ENCODE measurements at regions not wholly inside any gene's neighbourhood (a gene's known extent, or its start where the extent isn't known, plus 50 kb on each side); places are given as distances from the start of the nearest gene placed in this dataset.

DNA sequence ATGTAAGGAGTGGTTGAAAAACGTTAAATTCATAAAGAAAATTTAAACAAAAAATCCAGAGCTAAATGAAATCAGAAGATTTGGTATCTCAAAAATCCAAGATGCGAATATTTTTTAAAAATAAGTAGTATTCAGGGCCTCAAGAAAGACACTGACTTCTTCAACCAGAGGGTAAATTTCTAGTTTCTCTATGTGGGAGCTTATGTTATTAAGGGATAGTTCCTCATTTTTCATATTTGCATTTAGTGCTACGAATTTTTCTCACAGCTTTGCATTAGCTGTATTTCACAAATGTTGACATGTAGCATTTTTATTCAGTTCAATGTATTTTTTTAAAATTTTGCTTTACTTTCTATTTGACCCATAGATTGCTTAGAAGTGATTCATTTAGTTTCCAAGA lies 454.7 kb downstream of the CBLN2 start:
- no peak overlapping the region for H3K9ac ChIP-seq
- no peaks in the 10 kb centered on the region for H4K20me1 ChIP-seq (ENCODE audit: low read depth)
- no peak overlapping the region for H3K4me2 ChIP-seq
- no peak overlapping the region for H2AFZ ChIP-seq (replicated peaks)
- no peaks in the 10 kb centered on the region for H3K79me2 ChIP-seq (ENCODE audit: low read depth)
- H3K27ac ChIP-seq: no peak overlapping the region
- Mint-ChIP-seq H3K36me3 (no peaks in the 10 kb centered on the region), H3K4me3 (no peak overlapping the region), H3K27me3 (ENCODE audit: insufficient read depth, low read depth) (peaks cover 2% of the 10 kb centered on the region), H3K27ac (no peak overlapping the region), H3K4me1 (no peaks in the 10 kb centered on the region), H3K9me3 (no peaks in the 10 kb centered on the region)
- no peaks in the 10 kb centered on the region for H3K36me3 ChIP-seq
- H3F3A ChIP-seq (ENCODE audit: low read depth): no peaks in the 10 kb centered on the region
- no peak for TF ChIP-seq EZH2phosphoT487 (IDR thresholded peaks at IDR 0.05)
- TF ChIP-seq, protein P1, sequence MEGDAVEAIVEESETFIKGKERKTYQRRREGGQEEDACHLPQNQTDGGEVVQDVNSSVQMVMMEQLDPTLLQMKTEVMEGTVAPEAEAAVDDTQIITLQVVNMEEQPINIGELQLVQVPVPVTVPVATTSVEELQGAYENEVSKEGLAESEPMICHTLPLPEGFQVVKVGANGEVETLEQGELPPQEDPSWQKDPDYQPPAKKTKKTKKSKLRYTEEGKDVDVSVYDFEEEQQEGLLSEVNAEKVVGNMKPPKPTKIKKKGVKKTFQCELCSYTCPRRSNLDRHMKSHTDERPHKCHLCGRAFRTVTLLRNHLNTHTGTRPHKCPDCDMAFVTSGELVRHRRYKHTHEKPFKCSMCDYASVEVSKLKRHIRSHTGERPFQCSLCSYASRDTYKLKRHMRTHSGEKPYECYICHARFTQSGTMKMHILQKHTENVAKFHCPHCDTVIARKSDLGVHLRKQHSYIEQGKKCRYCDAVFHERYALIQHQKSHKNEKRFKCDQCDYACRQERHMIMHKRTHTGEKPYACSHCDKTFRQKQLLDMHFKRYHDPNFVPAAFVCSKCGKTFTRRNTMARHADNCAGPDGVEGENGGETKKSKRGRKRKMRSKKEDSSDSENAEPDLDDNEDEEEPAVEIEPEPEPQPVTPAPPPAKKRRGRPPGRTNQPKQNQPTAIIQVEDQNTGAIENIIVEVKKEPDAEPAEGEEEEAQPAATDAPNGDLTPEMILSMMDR (IDR thresholded peaks at IDR 0.05): no peak
- TF ChIP-seq EZH2 (IDR thresholded peaks at IDR 0.05): no peak
- H3K4me3 ChIP-seq: no peak overlapping the region
- no peaks in the 10 kb centered on the region for H3K9me3 ChIP-seq (ENCODE audit: low read depth)
- H3K27me3 ChIP-seq: no peaks in the 10 kb centered on the region
- H3K4me1 ChIP-seq: no peaks in the 10 kb centered on the region
- DNase-seq (ENCODE audit: low spot score): no peak

DNA sequence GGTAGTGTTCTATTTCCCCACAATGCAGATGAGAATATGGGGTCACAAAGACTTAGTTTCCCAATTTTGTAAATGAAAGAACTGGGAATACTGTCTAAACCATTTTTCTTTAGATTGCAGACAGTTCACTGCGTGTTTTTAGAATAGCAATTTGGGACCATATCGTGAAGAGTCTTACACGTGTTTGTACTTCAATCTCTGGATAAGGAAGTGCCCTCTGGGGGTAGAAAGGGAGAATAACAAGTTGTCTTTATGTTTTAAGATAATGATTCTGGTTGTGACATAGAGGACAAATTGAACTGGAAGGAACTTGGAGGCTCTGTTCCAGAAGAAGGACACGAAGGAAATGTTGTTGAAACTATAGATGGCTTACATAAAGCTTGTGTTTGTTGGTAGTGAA lies 457.7 kb downstream of the CBLN2 start:
- Histone ChIP-seq H3K27me3 (no peaks in the 10 kb centered on the region), H3K4me1 (no peaks in the 10 kb centered on the region), H3K9ac (no peak overlapping the region), H3K79me2 (ENCODE audit: low read depth) (no peaks in the 10 kb centered on the region), H3K9me3 (ENCODE audit: low read depth) (no peaks in the 10 kb centered on the region), H3K27ac (no peak overlapping the region), H3K36me3 (no peaks in the 10 kb centered on the region), H3K4me2 (no peak overlapping the region), H2AFZ (replicated peaks) (peak overlapping the region; percentile 70), H3K4me3 (no peak overlapping the region), H3F3A (ENCODE audit: low read depth) (no peaks in the 10 kb centered on the region), H4K20me1 (ENCODE audit: low read depth) (no peaks in the 10 kb centered on the region)
- Mint-ChIP-seq H3K36me3 (no peaks in the 10 kb centered on the region), H3K4me1 (no peaks in the 10 kb centered on the region), H3K27ac (no peak overlapping the region), H3K4me3 (no peak overlapping the region), H3K9me3 (no peaks in the 10 kb centered on the region), H3K27me3 (ENCODE audit: insufficient read depth, low read depth) (peaks cover 2% of the 10 kb centered on the region)
- peak; percentile 46 for DNase-seq (ENCODE audit: low spot score)
- TF ChIP-seq, protein P1 (IDR thresholded peaks at IDR 0.05): peak; percentile 66
- no peak for TF ChIP-seq EZH2phosphoT487 (IDR thresholded peaks at IDR 0.05)
- no peak for TF ChIP-seq EZH2 (IDR thresholded peaks at IDR 0.05)

DNA sequence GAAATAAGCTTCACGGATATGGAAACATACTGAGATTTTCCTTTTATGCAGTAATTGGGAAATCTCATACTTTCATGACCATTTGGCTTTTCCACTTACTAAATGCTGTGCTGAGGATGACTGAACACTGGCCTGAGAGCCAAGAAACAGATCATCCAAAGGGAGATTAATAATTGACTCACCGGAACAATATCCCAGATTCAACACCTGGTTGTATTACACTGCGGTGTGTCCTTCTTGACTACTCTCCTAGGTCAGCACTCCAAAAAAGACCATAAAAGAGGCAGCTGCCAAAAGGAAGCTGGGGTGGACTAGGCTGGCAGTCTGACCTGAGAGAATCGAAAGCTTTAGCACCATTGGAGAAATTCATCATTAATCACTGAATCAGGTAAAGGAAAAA lies 469.1 kb downstream of the CBLN2 start:
- H3K9me3 Mint-ChIP-seq: no peaks in the 10 kb centered on the region

More for the DNA sequence above, 469.1 kb downstream of the CBLN2 start:
- no peaks in the 10 kb centered on the region for H3K36me3 Mint-ChIP-seq
- no peak overlapping the region for H3K27ac Mint-ChIP-seq
- no peak overlapping the region for H2AFZ ChIP-seq (replicated peaks)
- no peaks in the 10 kb centered on the region for H3K9me3 ChIP-seq (ENCODE audit: low read depth)
- H3K27ac ChIP-seq: no peak overlapping the region
- no peak for DNase-seq (ENCODE audit: low spot score)
- H3K36me3 ChIP-seq: no peaks in the 10 kb centered on the region
- H3K79me2 ChIP-seq (ENCODE audit: low read depth): no peaks in the 10 kb centered on the region
- no peaks in the 10 kb centered on the region for H3K4me1 ChIP-seq
- no peaks in the 10 kb centered on the region for H3K27me3 ChIP-seq
- H3K4me2 ChIP-seq: no peak overlapping the region
- TF ChIP-seq, protein P1 (IDR thresholded peaks at IDR 0.05): no peak
- no peak for TF ChIP-seq EZH2phosphoT487 (IDR thresholded peaks at IDR 0.05)
- no peak for TF ChIP-seq EZH2 (IDR thresholded peaks at IDR 0.05)
- no peaks in the 10 kb centered on the region for H3F3A ChIP-seq (ENCODE audit: low read depth)
- H3K27me3 Mint-ChIP-seq (ENCODE audit: insufficient read depth, low read depth): no peaks in the 10 kb centered on the region
- H3K4me1 Mint-ChIP-seq: peaks cover 2% of the 10 kb centered on the region
- H4K20me1 ChIP-seq (ENCODE audit: low read depth): no peaks in the 10 kb centered on the region
- no peak overlapping the region for H3K9ac ChIP-seq
- no peak overlapping the region for H3K4me3 ChIP-seq
- H3K4me3 Mint-ChIP-seq: no peak overlapping the region
